ENCODE measurements at regions not wholly inside any gene's neighbourhood (a gene's known extent, or its start where the extent isn't known, plus 50 kb on each side); places are given as distances from the start of the nearest gene placed in this dataset.

DNA sequence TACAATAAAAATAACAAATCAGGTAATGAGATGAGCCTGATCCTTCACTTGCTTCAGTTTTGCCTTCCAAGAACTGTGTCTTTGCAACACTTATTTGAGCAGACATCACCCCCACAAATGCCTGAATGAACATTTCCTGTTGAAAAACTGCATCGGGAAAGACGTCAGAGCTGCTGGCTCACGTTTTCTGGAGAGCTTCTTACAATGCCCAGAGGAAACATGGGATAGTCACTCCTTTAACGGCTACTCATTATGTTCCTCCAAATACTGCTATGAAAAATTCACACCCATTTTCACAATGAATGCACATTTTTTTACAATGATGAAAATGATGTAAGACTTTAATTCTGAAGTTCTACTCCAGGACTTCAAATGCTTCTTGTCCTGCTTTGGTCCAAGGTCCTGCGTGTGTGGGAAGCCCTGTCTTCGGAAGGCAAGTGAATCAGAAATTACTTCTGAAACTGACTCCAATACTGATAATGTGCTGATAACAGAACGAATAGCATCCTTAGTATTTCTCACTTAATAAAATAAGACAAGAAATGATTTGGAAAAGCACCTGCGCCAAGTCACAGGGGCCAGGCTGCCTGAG lies 238.0 kb downstream of the ANKRD60 start:
- Histone ChIP-seq H3K4me1 (ENCODE audit: insufficient read depth) (no peaks in the 10 kb centered on the region), H3K4me2 (no peak overlapping the region), H3F3A (replicated peaks; ENCODE audit: low read depth) (no peaks in the 10 kb centered on the region), H4K20me1 (replicated peaks; ENCODE audit: insufficient read depth) (no peaks in the 10 kb centered on the region), H3K36me3 (ENCODE audit: insufficient read depth) (no peaks in the 10 kb centered on the region), H3K27ac (ENCODE audit: low read depth) (no peak overlapping the region), H2AFZ (no peak overlapping the region), H3K79me2 (replicated peaks; ENCODE audit: insufficient read depth) (no peaks in the 10 kb centered on the region), H3K4me3 (no peak overlapping the region), H3K27me3 (ENCODE audit: insufficient read depth) (no peaks in the 10 kb centered on the region), H3K9me2 (ENCODE audit: insufficient read depth) (no peaks in the 10 kb centered on the region)
- Mint-ChIP-seq H3K4me3 (no peak overlapping the region), H3K4me1 (no peaks in the 10 kb centered on the region), H3K36me3 (ENCODE audit: low read depth) (no peaks in the 10 kb centered on the region), H3K9me3 (no peaks in the 10 kb centered on the region), H3K27ac (no peak overlapping the region), H3K27me3 (ENCODE audit: insufficient read depth, low read depth, poor library complexity) (peaks cover 6% of the 10 kb centered on the region)
- DNase-seq (ENCODE audit: low spot score): no peak
- TF ChIP-seq EZH2 (IDR thresholded peaks at IDR 0.05; ENCODE audit: low read depth, unreplicated experiment) (no peak), ZNF114 (CRISPR knock-in tag; IDR thresholded peaks at IDR 0.05) (no peak), ZNF331 (CRISPR knock-in tag; IDR thresholded peaks at IDR 0.05; ENCODE audit: low read depth) (no peak), CREB1 (CRISPR knock-in tag; IDR thresholded peaks at IDR 0.05; ENCODE audit: low read depth) (no peak), REST (IDR thresholded peaks at IDR 0.05; ENCODE audit: unreplicated experiment) (no peak), STAT1 (IDR thresholded peaks at IDR 0.05; ENCODE audit: unreplicated experiment) (no peak), JUNB (IDR thresholded peaks at IDR 0.05; ENCODE audit: unreplicated experiment) (no peak), POLR2AphosphoS5 (IDR thresholded peaks at IDR 0.05; ENCODE audit: low read depth) (no peak), NANOG (IDR thresholded peaks at IDR 0.05; ENCODE audit: borderline replicate concordance) (no peak), EZH2phosphoT487 (IDR thresholded peaks at IDR 0.05; ENCODE audit: unreplicated experiment) (no peak)
- TF ChIP-seq, protein P1, sequence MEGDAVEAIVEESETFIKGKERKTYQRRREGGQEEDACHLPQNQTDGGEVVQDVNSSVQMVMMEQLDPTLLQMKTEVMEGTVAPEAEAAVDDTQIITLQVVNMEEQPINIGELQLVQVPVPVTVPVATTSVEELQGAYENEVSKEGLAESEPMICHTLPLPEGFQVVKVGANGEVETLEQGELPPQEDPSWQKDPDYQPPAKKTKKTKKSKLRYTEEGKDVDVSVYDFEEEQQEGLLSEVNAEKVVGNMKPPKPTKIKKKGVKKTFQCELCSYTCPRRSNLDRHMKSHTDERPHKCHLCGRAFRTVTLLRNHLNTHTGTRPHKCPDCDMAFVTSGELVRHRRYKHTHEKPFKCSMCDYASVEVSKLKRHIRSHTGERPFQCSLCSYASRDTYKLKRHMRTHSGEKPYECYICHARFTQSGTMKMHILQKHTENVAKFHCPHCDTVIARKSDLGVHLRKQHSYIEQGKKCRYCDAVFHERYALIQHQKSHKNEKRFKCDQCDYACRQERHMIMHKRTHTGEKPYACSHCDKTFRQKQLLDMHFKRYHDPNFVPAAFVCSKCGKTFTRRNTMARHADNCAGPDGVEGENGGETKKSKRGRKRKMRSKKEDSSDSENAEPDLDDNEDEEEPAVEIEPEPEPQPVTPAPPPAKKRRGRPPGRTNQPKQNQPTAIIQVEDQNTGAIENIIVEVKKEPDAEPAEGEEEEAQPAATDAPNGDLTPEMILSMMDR (conservative IDR thresholded peaks at IDR 0.05; ENCODE audit: low read depth in 2 of 2): no peak
- TF ChIP-seq, protein P2, sequence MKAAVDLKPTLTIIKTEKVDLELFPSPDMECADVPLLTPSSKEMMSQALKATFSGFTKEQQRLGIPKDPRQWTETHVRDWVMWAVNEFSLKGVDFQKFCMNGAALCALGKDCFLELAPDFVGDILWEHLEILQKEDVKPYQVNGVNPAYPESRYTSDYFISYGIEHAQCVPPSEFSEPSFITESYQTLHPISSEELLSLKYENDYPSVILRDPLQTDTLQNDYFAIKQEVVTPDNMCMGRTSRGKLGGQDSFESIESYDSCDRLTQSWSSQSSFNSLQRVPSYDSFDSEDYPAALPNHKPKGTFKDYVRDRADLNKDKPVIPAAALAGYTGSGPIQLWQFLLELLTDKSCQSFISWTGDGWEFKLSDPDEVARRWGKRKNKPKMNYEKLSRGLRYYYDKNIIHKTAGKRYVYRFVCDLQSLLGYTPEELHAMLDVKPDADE (IDR thresholded peaks at IDR 0.05): no peak
- TF ChIP-seq, protein P3, sequence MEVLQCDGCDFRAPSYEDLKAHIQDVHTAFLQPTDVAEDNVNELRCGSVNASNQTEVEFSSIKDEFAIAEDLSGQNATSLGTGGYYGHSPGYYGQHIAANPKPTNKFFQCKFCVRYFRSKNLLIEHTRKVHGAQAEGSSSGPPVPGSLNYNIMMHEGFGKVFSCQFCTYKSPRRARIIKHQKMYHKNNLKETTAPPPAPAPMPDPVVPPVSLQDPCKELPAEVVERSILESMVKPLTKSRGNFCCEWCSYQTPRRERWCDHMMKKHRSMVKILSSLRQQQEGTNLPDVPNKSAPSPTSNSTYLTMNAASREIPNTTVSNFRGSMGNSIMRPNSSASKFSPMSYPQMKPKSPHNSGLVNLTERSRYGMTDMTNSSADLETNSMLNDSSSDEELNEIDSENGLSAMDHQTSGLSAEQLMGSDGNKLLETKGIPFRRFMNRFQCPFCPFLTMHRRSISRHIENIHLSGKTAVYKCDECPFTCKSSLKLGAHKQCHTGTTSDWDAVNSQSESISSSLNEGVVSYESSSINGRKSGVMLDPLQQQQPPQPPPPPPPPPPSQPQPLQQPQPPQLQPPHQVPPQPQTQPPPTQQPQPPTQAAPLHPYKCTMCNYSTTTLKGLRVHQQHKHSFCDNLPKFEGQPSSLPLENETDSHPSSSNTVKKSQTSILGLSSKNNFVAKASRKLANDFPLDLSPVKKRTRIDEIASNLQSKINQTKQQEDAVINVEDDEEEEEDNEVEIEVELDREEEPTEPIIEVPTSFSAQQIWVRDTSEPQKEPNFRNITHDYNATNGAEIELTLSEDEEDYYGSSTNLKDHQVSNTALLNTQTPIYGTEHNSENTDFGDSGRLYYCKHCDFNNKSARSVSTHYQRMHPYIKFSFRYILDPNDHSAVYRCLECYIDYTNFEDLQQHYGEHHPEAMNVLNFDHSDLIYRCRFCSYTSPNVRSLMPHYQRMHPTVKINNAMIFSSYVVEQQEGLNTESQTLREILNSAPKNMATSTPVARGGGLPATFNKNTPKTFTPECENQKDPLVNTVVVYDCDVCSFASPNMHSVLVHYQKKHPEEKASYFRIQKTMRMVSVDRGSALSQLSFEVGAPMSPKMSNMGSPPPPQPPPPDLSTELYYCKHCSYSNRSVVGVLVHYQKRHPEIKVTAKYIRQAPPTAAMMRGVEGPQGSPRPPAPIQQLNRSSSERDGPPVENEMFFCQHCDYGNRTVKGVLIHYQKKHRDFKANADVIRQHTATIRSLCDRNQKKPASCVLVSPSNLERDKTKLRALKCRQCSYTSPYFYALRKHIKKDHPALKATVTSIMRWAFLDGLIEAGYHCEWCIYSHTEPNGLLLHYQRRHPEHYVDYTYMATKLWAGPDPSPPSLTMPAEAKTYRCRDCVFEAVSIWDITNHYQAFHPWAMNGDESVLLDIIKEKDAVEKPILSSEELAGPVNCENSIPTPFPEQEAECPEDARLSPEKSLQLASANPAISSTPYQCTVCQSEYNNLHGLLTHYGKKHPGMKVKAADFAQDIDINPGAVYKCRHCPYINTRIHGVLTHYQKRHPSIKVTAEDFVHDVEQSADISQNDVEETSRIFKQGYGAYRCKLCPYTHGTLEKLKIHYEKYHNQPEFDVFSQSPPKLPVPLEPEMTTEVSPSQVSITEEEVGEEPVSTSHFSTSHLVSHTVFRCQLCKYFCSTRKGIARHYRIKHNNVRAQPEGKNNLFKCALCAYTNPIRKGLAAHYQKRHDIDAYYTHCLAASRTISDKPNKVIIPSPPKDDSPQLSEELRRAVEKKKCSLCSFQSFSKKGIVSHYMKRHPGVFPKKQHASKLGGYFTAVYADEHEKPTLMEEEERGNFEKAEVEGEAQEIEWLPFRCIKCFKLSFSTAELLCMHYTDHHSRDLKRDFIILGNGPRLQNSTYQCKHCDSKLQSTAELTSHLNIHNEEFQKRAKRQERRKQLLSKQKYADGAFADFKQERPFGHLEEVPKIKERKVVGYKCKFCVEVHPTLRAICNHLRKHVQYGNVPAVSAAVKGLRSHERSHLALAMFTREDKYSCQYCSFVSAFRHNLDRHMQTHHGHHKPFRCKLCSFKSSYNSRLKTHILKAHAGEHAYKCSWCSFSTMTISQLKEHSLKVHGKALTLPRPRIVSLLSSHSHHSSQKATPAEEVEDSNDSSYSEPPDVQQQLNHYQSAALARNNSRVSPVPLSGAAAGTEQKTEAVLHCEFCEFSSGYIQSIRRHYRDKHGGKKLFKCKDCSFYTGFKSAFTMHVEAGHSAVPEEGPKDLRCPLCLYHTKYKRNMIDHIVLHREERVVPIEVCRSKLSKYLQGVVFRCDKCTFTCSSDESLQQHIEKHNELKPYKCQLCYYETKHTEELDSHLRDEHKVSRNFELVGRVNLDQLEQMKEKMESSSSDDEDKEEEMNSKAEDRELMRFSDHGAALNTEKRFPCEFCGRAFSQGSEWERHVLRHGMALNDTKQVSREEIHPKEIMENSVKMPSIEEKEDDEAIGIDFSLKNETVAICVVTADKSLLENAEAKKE (CRISPR knock-in tag; IDR thresholded peaks at IDR 0.05): no peak
- no peak for ATAC-seq
